ENCODE measurements at regions not wholly inside any gene's neighbourhood (a gene's known extent, or its start where the extent isn't known, plus 50 kb on each side); places are given as distances from the start of the nearest gene placed in this dataset.

GRCh38 chr20:52564594-52564993 is 373.0 kb upstream of the ZFP64 start:
- Mint-ChIP-seq H3K4me1 (ENCODE audit: low read depth) (no peaks in the 10 kb centered on the region; the same call in 1 of the 2 replicates), H3K4me3 (no peak overlapping the region), H3K36me3 (ENCODE audit: low read depth) (peaks cover 6% of the 10 kb centered on the region; the same call in 1 of the 2 replicates), H3K27me3 (ENCODE audit: insufficient read depth) (no peaks in the 10 kb centered on the region; the same call in 1 of the 2 replicates), H3K27ac (no peak overlapping the region), H3K9me3 (peaks cover 46% of the 10 kb centered on the region)
- TF ChIP-seq, protein P1, sequence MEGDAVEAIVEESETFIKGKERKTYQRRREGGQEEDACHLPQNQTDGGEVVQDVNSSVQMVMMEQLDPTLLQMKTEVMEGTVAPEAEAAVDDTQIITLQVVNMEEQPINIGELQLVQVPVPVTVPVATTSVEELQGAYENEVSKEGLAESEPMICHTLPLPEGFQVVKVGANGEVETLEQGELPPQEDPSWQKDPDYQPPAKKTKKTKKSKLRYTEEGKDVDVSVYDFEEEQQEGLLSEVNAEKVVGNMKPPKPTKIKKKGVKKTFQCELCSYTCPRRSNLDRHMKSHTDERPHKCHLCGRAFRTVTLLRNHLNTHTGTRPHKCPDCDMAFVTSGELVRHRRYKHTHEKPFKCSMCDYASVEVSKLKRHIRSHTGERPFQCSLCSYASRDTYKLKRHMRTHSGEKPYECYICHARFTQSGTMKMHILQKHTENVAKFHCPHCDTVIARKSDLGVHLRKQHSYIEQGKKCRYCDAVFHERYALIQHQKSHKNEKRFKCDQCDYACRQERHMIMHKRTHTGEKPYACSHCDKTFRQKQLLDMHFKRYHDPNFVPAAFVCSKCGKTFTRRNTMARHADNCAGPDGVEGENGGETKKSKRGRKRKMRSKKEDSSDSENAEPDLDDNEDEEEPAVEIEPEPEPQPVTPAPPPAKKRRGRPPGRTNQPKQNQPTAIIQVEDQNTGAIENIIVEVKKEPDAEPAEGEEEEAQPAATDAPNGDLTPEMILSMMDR (IDR thresholded peaks at IDR 0.05) = no peak
- DNase-seq = no peak

- Mint-ChIP-seq H3K27me3 (ENCODE audit: insufficient read depth) (no peaks in the 10 kb centered on the region), H3K9me3 (peaks cover 33% of the 10 kb centered on the region), H3K36me3 (ENCODE audit: low read depth) (peaks cover 3% of the 10 kb centered on the region; the same call in 1 of the 2 replicates), H3K27ac (no peak overlapping the region), H3K4me1 (ENCODE audit: low read depth) (peaks cover 15% of the 10 kb centered on the region; the same call in 1 of the 2 replicates), H3K4me3 (peak overlapping the region; percentile 13; the same call in 1 of the 2 replicates)
- no peak for DNase-seq
- TF ChIP-seq, protein P1 (IDR thresholded peaks at IDR 0.05) = no peak
Observed at GRCh38 chr20:52552181-52552872, 360.7 kb upstream of the ZFP64 start.

DNA sequence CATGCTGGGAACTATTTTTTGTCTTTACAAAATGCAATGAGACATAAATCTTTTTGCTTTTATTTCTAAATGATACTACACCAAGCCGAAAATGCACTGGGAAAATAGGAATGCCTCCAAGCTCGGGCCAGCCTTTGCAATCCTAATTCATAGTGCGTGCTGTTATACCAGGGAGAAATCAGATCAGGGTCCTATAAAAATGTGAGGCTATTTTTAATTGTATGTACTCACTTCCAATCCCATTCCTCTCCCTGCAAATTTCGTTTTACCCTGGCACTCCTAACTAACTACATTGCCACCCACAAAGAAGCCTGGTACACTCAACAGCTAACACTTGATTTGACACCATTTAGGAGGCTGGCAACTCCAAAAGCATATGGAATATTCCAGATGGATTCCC is 350.6 kb upstream of the ZFP64 start:
- Mint-ChIP-seq H3K4me1 (ENCODE audit: low read depth) (no peaks in the 10 kb centered on the region), H3K27me3 (ENCODE audit: insufficient read depth) (no peaks in the 10 kb centered on the region; the same call in 1 of the 2 replicates), H3K36me3 (ENCODE audit: low read depth) (peaks cover 5% of the 10 kb centered on the region; the same call in 1 of the 2 replicates), H3K9me3 (peaks cover 64% of the 10 kb centered on the region), H3K4me3 (no peak overlapping the region), H3K27ac (no peak overlapping the region)
- TF ChIP-seq, protein P1 (IDR thresholded peaks at IDR 0.05) = no peak
- no peak for DNase-seq

DNA sequence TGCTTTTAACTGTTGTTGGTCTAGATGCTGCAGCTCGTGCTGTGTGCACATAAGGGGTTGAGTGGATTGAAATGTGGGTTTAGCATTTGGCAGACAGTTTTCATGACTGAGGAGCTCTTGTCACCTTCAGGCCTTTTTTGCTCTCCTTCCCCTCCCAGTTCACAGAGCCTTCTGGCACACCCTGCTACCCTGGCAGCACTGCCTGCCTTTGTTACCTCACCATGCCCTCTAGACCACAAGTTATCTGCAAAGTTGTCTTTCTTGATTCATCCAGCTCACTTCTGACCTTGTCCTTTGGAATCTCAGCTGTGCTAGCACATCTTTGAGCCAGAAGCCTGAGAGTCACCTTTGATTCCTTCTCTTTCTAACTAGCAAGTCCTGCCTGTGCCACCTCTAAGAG is 348.9 kb upstream of the ZFP64 start:
- H3K27me3 Mint-ChIP-seq (ENCODE audit: insufficient read depth) = no peaks in the 10 kb centered on the region; the same call in 1 of the 2 replicates

GRCh38 chr20:52539891-52540290 is 348.3 kb upstream of the ZFP64 start:
- H3K27me3 Mint-ChIP-seq (ENCODE audit: insufficient read depth) = no peaks in the 10 kb centered on the region; the same call in 1 of the 2 replicates
- TF ChIP-seq, protein P1 (IDR thresholded peaks at IDR 0.05) = 0 out of 2 replicates have a peak, but pooled peaks have one; percentile 31
- H3K27ac Mint-ChIP-seq = no peak overlapping the region
- peaks cover 60% of the 10 kb centered on the region for H3K9me3 Mint-ChIP-seq
- DNase-seq = no peak
- peaks cover 9% of the 10 kb centered on the region; the same call in 1 of the 2 replicates for H3K36me3 Mint-ChIP-seq (ENCODE audit: low read depth)
- H3K4me1 Mint-ChIP-seq (ENCODE audit: low read depth) = no peaks in the 10 kb centered on the region; the same call in 1 of the 2 replicates
- H3K4me3 Mint-ChIP-seq = no peak overlapping the region

More for the DNA sequence above, 348.9 kb upstream of the ZFP64 start:
- peaks cover 66% of the 10 kb centered on the region for H3K9me3 Mint-ChIP-seq
- peaks cover 9% of the 10 kb centered on the region; the same call in 1 of the 2 replicates for H3K36me3 Mint-ChIP-seq (ENCODE audit: low read depth)
- no peak overlapping the region for H3K27ac Mint-ChIP-seq
- H3K4me1 Mint-ChIP-seq (ENCODE audit: low read depth) = no peaks in the 10 kb centered on the region; the same call in 1 of the 2 replicates
- TF ChIP-seq, protein P1 (IDR thresholded peaks at IDR 0.05) = no peak
- DNase-seq = no peak
- no peak overlapping the region for H3K4me3 Mint-ChIP-seq
